ENCODE measurements at regions not wholly inside any gene's neighbourhood (a gene's known extent, or its start where the extent isn't known, plus 50 kb on each side); places are given as distances from the start of the nearest gene placed in this dataset.
"Not testable (repeated sequence)": the region's sequence is repeated elsewhere in the genome, so short reads cannot be mapped to it uniquely, and the experiment has no call there.

DNA sequence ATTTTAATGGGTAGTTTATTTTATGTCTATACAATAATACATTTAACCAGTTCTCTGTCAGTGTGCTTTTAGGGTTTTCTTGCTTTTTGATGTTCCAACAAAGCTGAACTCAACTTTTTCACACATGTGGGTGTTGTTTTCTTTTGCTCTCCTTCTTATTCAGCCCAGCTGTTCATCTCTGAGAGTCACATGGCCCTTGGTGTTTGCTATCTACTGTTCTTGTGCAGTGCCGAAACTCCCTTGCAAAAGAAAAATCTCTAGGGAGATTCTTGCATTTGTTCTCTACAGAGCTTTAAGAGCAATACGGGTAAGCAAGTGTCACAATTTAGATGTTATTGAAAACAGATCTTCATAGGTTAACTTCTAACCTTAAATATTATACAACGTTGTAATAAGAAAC lies 281.1 kb upstream of the CXADR start:
- no peak for DNase-seq

DNA sequence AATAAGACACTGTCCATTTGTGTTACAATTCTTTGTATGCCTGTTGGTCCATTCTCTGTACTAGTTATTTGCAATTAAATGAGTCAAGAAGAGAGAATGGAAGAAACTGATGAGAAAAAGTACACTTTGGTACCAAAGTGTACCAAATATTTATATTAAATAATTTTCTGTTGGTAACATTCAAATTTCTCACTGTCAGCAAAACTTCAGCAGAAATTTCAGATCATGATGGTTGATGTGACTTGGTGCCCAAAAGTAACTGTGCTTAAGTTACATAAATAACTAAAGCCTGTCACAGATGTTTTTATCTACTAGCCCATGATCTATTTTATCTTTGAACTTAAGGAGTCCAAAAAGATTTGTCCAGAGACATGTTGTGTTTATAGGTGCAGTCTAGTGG lies 274.4 kb upstream of the CXADR start:
- DNase-seq, result no peak

DNA sequence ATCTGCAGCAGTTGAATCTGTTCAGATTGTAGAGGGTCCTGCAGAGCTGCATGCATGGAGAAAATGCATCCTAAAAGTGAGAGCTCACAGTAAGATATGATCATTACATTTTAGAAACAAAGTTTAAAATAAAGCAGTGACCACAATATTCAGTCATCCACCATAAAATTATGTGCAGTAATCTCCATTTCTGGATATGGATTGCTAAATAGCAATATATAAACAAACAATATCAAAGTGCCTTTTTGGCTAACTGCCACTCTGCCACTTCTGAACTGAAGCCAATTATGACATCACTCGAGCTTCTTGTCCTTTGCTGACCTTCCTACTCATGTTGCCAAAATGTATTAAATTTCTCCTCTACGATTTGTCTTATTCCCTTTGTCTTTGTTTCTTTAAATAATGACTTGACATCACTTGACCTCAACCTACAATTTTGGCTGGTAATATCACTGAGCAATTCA lies 262.0 kb upstream of the CXADR start:
- DNase-seq, result no peak

DNA sequence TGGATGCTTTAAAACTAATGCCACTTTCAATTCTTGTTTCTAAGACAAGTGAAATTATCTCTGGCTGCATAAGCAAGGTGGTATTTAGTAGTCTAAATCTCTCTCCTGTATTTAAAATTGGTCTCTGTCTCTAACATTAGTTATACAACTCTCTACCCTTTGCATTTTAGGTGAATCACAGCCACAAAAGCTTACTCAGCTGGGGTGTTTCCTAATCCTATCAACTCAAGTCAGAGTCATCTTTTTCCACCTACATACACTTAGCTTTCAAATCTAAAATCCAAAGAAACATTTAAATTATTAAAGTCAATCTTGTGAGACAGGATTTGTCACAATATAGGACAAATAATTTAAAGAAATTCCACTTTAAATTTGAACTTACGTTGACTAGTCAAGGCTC lies 255.1 kb upstream of the CXADR start:
- no peak for DNase-seq

DNA sequence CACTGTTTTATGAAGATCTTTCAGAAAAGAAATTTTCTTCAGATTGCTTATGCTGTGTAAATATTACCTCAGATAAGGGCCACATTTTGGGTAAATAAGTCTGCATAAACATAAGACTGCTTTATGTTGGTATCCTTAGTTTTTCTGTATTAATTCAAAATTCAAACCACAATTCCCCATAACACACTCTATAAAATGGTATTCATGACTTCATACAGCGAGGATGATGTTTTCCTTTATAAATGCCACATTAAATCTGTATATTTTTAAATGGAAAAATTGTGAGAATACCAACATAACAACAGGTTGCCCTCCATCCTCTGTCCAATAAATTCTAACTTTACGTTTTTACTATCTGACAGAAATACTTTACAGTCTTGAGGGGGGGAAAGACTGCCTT lies 248.7 kb upstream of the CXADR start:
- DNase-seq, result no peak

DNA sequence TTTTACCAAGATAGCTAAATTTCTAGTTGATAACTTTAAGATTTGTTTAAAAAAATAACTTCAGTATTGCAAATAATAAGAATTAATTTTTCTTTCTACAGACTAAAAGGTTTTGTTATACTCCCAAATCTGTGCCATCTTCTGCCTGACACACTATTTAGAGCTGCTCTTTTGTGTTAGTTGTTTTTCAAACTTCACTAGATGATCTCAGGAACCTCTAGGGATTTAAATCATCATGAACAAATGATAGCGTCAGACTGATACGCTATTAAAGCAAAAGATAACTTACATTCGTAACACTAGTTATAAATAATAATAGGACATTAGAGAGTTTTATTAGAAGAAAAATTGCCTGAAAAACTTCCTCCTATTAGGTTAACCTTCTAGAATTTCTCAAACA lies 243.1 kb upstream of the CXADR start:
- no peak for DNase-seq

DNA sequence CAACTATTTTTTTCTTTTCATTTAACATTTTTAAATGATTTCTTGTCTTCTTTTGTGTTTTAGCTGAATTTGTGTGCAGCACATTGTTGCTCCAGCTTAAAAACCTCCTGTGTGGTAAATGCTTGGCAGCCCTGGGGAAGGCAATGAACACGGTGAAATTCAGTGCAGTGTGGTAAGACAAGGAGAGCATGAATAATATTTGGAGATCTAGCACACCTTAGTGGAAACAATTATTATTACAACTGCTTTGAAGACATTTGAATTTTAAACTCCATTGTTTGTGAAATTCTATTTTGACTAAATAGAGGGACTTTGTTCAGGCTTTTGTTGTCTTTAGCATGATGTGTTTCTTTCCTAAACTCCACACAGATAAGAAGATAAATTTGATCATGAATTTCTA lies 242.6 kb upstream of the CXADR start:
- no peak for DNase-seq

DNA sequence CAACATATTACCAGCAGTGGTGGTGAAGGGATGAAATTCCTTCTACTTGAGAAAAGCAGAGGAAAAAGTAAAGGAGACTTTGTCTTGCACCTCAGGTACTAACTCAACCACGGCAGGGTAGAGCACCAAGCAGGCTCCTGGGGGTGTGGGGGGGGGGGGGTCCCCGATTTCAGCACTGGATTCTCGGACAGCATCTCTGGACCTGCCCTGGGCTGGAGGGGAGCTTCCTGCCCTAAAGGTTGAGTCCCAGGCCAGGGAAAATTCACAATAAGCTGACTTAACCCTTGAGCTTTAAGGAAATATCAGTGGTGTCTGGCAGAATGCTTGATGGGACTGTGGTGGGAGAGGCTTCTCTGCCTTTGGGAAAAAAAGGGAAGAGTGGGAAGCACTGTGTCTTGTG lies 233.2 kb upstream of the CXADR start:
- DNase-seq, result no peak

DNA sequence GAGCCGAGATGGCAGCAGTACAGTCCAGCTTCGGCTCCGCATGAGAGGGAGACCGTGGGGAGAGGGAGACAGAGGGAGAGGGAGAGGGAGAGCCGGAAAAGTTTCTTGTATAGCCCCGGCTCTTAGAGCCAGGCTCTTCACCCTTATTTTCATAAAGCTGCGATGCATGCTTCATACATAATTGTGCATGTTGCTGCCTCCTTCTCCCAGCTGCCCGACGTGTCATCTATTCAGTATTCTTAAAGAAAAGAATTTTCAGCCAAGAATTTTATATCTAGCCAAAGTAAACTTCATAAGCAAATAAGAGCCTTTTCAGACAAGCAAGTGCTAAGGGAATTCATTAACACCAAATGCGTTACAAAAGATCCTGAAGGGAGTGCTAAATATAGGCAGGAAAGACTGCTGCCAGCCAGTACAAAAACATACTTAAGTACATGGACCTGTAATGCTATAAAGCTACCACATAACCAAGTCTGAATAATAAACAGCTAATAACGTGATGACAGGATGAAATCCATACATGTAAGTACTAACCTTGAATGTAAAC lies 219.8 kb upstream of the CXADR start:
- DNase-seq, result not testable (repeated sequence)

DNA sequence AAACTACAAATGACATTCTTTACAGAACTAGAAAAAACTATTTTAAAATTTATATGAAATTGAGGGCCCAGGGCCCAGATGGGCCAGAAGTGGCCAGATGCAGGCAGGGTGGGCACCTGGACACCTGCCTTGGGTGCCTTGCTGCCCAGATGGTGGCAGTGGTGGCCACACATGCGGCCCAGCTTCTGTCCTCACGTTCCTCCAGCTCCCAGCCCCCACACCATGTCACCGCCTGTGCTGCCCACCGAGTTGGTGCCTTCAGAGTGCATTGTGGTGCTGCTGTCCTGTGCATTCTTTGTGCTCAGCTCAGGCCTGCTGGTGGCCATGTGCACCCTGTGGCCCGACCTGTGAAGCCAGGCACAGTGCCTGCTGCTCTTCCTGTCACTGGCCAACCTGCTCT lies 216.8 kb upstream of the CXADR start:
- DNase-seq, result no peak

DNA sequence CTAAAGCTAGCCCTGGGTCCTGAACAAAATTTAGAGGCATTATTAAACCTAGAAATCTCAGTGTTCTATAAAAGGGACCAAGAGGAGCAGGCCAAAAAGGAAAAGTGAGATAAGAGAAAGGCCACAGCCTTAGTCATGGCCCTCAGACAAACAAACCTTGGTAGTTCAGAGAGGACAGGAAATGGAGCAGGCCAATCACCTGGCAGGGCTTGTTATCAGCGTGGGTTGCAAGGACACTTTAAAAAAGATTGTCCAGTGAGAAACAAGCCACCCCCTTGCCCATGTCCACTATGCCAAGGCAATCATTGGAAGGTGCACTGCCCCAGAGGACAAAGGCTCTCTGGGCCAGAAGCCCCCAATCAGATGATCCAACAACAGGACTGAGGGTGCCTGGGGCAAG lies 213.3 kb upstream of the CXADR start:
- not testable (repeated sequence) for DNase-seq

DNA sequence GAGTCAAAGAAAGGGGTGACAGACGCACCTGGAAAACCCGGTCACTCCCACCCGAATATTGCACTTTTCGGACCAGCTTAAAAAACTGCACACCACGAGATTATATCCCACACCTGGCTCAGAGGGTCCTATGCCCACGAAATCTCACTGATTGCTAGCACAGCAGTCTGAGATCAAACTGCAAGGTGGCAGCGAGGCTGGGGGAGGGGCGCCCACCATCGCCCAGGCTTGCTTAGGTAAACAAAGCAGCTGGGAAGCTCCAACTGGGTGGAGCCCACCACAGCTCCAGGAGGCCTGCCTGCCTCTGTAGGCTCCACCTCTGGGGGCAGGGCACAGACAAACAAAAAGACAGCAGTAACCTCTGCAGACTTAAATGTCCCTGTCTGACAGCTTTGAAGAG lies 185.1 kb upstream of the CXADR start:
- DNase-seq, result not testable (repeated sequence)

DNA sequence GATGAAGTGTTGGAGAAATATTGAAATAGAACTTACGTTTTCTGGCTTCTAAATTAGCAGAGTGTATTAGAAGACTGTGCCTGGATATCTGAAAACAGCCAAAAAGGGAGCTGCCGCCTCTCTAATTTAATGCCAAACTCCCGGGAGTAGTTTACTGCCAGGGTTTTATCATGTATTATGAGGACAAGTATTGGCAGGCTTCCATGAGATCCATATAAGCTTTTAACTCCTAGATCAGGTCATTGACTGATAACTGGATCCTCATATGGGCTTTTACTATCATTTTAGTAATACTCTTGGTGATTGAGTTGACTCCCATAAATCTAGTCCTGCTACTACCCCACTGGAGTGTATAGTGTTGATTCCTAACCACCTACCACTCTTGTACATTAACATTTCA lies 178.4 kb upstream of the CXADR start:
- DNase-seq, result no peak

DNA sequence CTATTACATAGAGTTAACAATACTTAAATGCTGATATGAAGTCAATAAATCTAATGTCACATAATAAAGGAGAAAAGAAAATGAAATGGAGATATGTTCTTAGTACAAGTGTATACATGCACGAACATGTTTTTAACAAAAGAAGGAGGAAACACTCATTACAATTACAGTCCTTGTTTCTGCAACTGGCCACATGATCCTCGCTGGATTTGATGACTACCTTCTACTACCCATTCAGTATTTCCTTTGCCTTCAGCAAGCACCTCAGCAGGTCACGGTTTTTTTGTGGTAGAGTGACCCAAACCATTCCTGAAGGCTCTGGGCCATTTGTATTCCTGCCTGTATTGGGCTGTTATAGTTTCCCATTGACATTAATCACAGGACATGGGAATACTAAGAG lies 172.8 kb upstream of the CXADR start:
- DNase-seq, result no peak

DNA sequence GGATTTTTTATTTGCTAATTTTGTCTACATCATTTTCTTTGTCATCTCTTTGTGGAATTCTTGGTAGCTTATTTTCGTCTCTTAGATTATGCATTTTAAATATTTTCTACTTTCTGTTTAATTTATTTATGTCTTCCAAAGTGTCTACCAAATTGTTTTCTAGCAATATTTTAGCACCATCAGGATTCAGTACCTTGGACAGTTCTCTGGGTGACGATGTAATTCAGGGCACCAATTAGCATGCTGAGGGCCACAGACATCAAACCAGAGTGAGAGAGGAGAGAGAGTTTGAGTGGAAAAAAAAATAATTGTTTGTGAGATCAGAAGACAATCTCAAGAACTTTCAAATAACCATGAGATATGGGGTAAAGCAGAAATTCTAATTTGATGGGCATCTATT lies 169.8 kb upstream of the CXADR start:
- no peak for DNase-seq

DNA sequence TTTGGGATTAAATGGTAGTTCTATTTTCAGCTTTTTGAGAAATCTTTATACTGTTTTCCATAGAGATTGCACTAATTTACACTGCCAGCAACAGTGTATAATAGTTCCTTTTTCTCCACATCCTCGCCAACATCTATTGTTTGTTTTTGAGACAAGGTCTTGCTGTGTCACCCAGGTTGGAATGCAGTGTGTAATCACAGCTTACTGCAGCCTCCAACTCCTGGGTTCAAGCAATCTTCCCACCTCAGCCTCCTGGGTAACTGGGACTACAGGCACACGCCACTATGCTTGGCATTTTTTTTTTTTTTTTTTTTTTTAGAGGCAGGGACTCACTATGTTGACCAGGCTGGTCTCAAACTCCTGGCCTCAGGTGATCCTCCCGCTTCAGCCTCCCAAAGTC lies 164.5 kb upstream of the CXADR start:
- DNase-seq, result no peak

DNA sequence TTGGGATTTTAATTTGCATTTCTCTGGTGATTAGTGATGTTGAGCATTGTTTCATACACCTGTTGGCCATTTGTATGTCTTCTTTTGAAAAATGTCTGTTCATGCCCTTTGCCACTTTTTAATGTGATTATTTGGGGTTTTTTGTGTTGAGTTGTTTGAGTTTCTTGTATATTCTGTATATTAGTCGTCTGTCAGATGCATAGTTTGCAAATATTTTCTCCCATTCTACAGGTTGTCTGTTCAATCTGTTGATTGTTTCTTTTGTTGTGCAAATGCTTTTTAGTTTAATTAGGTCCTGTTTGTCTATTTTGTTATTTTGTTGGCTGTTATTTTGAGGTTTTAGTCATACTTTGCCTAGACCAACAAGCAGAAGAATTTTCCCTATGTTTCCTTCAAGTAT lies 164.0 kb upstream of the CXADR start:
- no peak for DNase-seq

DNA sequence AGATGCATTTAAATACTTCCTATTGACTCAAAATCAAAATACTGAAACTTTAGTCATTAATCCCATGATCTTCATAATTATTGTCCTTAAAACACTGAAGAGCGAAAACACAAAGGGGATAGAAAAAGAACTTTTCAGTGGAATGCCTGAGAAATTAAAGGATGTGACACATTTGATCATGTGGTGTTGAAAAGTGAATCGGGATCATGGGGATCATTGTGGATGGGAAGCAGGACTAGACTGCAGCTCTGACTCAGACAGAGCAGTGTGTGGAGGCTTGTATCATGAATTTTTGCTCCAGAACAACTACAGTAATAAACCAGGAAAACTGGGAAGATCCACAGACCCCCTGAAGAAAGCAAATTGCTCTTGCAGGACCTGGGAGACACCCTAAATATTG lies 161.1 kb upstream of the CXADR start:
- no peak for DNase-seq

DNA sequence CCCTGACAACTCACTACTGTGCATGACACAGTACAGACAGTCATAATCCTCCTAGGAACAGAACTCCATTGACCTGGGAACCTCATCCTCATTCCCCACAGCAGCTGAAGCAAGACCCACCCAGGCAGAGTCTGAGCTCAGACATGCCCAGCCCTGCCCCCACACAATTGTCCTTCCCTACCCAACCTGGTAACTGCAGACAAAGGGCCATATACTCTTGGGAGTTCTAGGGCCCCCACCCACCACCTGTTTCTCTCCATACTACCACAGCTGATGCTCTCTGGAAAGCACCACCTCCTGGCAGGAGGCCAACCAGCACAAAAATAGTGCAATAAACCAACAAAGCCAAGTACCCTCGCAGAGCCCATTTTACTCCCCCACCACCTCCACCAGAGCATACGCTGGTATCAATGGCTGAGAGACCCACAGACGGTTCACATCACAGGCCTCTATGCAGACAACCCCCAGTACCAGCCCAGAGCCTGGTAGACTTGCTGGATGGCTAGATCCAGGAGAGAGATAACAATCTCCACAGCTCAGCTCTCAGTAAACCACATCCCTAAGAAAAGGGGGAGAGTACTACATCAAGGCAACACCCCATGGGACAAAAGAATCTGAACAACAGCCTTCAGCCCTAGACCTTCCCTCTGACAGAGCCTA lies 159.7 kb upstream of the CXADR start:
- no peak for DNase-seq

DNA sequence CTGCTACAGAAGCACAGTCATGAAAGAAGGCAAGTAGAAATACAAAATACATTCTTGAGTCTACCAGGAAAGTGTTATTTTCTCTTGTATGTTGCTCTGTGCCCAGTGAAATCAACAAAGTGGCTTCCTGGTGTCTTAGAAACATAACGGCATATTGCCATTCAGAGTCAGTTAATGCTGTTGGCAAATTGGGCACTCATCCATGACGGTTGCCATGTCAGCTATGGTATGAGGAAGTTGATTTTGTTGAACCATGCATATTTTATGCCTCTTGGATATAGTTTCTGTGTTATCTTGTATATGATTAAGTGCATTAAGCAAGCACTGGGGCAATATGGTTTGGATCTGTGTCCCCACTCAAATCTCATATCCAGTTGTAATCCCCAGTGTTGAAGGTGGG lies 153.1 kb upstream of the CXADR start:
- DNase-seq, result no peak

DNA sequence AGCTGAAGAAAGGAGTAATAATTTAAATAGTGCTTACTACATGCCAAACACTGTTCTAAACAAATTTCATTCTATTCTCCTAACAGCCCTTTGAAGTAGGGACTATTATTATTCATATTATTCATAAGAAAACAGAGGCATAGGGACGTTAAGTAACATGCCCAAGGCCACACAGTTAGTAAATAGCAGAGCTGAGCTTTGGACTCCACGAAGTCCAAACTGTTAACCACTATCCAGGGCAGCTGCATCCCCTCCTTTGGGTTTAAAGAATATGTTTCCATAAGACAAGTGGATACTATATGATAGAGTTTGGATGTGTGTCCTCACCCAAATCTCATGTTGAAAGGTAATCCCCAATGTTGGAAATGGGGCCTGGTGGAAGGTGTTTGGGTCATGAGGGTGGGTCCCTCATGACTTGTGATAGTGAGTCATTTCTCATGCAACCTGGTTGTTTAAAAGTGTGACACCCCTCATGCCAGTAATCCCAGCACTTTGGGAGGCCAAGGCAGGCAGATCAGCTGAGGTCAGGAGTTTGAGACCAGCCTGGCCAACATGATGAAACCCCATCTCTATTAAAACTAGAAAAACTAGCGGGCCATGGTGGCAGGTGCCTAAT lies 144.0 kb upstream of the CXADR start:
- no peak for DNase-seq

DNA sequence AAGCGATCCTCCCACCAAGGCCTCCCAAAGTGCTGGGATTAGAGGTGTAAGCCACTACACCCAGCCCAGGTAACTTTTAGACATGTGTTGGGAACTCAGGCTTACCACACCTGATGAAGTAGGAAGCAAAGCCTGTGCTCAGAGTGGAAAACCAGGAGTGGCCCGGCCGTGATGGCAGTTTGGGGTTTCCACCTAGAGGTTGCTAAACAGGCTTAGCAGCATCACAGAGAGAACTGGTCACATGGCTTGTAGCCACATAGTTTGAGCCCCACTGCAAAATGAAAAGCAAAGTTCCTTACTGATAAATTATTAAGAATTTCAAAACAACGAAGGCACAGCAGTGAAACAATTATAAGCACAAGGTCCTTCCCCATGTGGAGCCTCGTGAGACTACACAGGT lies 142.6 kb upstream of the CXADR start:
- DNase-seq, result no peak

DNA sequence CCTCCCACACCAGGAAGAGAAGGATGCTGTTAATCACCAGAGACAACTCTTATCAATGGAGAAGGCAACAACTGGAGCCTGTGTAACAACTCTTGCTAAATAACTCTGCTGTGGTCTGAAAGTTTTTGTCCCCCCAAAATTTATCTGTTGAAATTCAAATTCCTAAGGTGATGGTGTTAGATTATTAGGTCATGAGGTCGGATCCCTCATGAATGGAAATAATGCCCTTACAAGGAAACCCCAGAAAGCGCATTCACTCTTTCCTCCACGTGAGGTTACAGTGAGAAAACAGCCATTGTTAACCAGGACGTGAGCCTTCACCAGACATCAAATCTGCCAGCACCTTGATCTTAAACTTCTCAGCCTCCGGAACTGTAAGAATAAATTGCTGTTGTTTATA lies 141.9 kb upstream of the CXADR start:
- DNase-seq, result no peak

DNA sequence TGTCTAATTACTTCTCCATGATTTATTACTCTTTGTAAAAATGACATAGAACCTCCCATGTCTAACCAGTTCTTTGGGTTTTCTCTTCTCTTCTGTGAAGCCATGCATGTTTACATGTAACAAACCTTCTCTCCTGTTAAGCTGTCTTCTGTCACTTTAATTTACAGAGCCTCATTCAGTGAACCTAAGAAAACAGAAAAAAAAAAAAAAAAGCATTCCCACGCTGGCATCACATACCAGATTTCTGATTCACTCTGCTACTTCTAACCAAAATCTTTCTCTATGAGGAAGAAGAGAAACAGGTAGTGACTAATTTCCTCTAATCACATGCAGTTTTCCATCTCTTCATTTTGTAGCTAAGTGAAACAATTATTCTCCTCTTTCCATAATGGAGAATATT lies 141.4 kb upstream of the CXADR start:
- no peak for DNase-seq

DNA sequence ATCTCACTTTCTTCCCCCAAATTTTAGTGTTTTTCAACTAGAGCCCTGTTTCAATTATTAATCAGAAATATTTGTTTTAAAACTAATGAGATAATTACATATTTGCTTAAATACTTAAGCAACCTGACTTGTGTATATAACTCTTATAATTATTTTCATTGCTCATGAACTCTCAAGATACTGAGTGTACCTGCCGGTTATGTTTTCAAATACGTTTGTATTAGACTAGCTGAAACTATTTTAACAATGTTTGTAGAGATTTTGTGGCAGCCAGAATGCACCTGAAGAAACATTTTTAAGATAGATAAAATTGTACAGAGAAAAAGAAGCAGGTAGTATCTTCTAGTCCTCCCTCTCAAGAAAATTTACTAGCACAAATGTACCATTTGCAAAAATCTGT lies 140.6 kb upstream of the CXADR start:
- DNase-seq, result no peak

All from NCI-H1930 (cell line).